IMR-90 (cell line): ENCODE measurements at regions not wholly inside any gene's neighbourhood (a gene's known extent, or its start where the extent isn't known, plus 50 kb on each side); places are given as distances from the start of the nearest gene placed in this dataset.

Experiments
- FOS ChIP-seq: fragments of 150-350 bp; IDR thresholded peaks from 2 replicates; pipeline ENCODE4 v1.6.1; 2016; ENCODE audit warnings: low read depth, low read length
- MAZ ChIP-seq: IDR thresholded peaks from 2 replicates; pipeline ENCODE4 v1.6.1; 2012; ENCODE audit warnings: low read depth, mild to moderate bottlenecking, low read length, improper control_type of control experiment, moderate library complexity, borderline replicate concordance
- POLR2A ChIP-seq: IDR thresholded peaks from 2 replicates; pipeline ENCODE4 v1.6.1; 2012; ENCODE audit warnings: mild to moderate bottlenecking, low read depth, low read length
- TF ChIP-seq, protein P1 (sequence below): fragments of 150-350 bp; IDR thresholded peaks from 2 replicates; pipeline ENCODE4 v1.6.1; 2017; ENCODE audit warnings: mild to moderate bottlenecking, antibody characterized with exemption, low read length, low read depth
- TF ChIP-seq, protein P2 (sequence below): conservative IDR thresholded peaks from 2 replicates; pipeline ENCODE4 v1.5.1; 2012; ENCODE audit warnings: mild to moderate bottlenecking, low read depth, low read length, improper control_type of control experiment

DNA sequence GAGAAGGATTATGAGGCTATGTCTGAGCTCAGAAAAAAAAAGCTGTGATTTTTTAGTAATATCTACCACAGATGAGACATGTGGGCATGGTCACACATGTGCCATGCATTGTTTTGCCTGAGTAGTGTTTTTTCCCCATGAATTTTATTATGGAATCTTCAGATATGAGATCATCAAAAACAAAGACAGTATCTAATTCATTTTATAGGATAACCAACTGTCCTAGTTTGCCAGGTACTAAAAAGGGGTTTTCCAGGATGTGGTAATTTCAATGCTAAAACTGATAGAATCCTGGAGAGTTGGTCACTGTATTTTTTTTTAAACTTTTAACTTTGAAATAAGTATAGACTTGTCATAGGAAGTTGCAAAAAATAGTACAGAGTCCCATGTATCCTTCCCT is 127.4 kb upstream of the MAP3K7 start:
- TF ChIP-seq POLR2A (no peak), FOS (no peak), MAZ (no peak)
- TF ChIP-seq, protein P1, sequence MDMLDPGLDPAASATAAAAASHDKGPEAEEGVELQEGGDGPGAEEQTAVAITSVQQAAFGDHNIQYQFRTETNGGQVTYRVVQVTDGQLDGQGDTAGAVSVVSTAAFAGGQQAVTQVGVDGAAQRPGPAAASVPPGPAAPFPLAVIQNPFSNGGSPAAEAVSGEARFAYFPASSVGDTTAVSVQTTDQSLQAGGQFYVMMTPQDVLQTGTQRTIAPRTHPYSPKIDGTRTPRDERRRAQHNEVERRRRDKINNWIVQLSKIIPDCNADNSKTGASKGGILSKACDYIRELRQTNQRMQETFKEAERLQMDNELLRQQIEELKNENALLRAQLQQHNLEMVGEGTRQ: no peak
- TF ChIP-seq, protein P2, sequence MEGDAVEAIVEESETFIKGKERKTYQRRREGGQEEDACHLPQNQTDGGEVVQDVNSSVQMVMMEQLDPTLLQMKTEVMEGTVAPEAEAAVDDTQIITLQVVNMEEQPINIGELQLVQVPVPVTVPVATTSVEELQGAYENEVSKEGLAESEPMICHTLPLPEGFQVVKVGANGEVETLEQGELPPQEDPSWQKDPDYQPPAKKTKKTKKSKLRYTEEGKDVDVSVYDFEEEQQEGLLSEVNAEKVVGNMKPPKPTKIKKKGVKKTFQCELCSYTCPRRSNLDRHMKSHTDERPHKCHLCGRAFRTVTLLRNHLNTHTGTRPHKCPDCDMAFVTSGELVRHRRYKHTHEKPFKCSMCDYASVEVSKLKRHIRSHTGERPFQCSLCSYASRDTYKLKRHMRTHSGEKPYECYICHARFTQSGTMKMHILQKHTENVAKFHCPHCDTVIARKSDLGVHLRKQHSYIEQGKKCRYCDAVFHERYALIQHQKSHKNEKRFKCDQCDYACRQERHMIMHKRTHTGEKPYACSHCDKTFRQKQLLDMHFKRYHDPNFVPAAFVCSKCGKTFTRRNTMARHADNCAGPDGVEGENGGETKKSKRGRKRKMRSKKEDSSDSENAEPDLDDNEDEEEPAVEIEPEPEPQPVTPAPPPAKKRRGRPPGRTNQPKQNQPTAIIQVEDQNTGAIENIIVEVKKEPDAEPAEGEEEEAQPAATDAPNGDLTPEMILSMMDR: no peak
